GM21526 (cell line): ENCODE measurements at regions not wholly inside any gene's neighbourhood (a gene's known extent, or its start where the extent isn't known, plus 50 kb on each side); places are given as distances from the start of the nearest gene placed in this dataset.

Experiments
- ATAC-seq: cut with Tn5 transposase; IDR thresholded peaks from one replicate; pipeline ENCODE4 v1.9.1; 2021; ENCODE audit warnings: moderate library complexity; ENCODE audit not compliant: unreplicated experiment, low FRiP score

DNA sequence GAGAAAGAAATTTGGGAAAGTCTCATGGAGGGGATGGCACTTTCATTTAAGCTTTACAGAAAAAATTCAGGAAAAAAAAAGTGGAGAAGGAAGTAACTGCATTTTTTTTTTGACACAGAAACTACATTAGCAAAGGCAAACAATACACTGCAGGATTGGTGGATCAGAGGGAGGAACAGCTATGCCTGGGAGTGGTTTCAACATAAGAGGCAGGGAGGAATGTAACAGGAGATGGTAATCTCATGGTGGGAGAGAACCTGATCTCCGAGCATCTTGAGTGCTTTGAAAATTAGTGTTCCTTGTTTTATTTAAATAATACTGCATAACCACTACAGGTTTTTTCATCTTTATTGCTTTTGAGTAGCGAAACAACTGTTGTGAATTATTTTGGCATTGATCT, 249.4 kb downstream of the FAM170A start:
- ATAC-seq = no peak

DNA sequence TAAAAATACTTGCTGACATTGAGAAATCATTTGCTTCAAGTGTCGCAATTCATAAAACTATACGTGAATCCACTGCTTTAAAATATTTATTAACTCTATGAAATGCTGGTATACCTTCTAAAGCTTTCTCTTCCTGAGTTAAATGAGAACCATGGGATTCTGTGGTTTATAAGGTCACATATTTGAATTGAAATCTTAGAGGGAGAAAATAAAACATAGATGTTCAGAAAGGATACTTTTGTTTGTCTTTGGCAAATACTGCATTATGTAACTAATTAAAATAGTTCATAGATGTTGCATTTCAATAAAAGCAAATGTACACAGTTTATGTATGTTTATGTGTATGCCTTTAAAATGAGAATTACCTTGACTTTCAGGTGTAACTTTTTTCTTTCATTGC, 250.1 kb downstream of the FAM170A start:
- ATAC-seq = no peak

DNA sequence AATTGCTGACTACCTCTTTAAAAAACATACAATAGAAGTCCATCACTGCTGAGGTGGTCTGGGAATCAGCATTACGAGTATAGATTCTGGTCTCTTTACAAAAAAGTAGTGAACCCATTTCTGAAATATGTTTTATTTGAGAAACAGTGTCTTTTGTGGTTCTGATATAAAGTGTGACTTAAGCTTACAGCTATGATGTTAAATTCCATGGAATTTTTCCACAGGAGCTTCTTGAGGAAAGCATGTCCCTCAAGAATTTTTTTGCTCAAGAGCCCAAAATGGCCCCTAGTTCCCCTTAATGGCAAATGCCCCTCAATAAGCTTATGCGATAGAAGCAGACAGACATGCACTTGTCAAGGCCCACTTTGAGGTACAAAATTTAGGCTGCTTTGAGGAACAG, 265.7 kb downstream of the FAM170A start:
- ATAC-seq = no peak

DNA sequence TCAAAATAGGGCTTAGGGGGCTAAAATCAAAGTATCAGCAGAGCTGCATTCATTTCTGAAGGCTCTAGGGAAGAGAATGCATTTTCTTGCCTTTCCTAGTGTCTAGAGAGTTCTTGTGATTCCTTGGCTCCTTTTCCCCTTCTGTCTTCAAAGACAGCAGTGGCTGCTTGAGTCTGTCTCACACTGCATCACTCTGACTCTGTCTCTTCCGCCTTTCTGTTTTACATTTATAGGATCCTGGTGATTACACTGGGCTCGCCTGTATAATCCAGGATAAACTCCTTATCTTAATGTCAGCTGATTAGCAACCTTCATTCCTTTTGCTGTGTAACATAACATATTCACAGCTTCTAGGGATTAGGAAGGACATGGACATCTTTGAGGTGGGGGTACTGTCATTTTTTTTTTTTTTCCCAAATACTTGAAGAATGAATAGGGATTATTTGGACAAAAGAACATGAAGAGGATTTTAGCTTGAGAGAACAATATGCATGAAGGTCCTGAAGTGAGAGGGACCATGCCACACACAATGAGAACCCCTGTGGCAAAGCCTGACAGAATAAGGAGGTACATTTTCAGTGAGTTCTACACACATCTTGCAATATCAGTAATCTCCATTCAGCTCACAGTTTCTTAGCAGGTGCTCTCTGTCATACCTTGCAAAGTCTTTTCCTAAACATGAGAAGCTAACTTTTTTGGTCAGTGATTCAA, 267.6 kb downstream of the FAM170A start:
- no peak for ATAC-seq

DNA sequence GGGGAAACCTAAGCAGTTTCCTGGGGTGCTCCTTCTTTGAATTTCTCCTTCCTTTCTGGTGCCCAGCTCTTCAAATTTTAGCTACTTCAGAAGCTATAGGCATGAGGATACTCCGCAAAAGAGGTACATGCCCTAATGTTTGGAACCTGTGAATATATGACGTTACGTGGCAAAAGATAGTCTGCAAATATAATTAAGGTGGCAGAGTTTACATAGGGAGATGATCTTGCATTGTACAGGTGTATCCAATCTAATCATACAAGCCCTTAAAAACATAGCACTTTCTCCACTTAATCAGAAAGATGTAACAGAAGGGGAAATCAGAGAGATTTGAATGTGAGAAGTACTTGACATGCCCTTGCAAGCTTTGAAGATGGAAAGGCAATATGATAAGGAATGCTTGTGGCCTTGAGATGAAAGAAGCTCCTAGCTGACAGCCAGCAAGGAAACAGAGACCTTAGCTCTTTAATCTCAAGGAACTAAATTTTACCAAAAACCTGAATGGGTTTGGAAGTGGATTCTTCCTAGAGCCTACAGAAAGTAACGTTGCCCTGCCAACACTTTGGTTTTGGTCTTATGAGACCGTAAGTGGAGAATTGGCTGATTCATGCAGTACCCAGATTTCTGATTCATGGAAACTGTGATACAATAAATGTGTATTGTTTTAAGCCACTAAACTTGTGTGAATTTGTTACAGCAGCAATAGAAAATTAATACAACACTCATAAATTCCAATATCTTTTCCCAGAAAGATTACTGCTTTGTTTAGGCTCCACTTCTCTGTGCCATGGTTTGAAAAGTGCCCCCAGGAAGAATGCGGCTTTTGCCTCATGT, 268.4 kb downstream of the FAM170A start:
- ATAC-seq = no peak

DNA sequence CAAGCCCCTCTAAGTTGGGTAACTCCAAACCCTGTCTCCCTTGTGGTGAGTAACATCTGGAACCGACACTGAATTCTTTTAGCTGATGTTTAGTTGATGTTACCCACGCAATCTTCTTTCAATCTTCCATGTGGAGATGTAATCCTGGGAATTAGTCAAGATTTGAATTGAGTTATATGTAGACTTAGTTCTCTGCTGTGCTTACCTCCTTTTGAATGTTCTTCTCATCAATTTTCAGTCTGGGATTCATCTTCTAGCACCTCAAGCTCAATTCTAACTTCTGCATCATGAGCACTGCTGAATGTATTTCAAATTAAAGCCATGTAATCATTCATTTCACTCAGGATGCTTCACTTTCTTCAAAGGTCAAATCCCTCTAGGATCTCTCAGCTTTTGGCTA, 270.6 kb downstream of the FAM170A start:
- no peak for ATAC-seq

DNA sequence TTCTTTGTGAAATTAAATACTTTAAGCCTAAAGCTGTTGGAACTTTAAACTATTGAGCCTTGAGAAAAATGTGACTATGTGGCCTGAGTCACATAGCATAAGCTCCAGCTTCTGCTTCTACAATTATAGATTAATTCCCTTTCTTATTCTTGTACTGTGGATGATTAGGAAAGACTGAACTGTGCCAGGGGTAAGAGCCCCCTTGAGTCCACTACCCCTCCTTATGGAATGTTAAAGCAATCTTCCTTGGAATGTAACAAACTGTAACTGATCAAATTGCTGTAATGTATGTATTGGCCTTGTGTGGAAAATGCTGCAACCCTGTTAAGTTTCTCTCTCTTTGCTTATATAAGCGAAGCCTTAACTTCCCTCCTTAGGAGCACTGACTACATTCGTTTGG, 273.2 kb downstream of the FAM170A start:
- no peak for ATAC-seq

DNA sequence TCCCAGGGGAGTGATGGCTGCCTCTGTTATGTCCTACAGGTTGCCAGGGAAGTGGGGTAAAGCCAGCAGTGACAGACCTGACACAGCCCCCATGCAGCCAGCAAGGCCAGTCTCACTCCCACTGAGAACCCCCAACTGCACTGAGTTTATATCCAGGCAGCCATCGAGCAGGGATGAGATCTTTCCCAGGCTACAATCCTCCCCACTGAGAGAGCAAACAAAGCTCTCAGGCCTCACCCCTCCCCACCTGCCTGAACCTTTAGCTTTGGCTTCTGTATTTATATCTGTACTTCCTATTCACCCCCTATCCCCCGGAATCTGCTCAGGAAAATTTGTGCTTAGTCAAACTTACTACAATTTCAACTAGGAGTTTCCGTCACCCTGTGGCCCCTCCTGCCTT, 284.1 kb downstream of the FAM170A start:
- ATAC-seq = no peak

DNA sequence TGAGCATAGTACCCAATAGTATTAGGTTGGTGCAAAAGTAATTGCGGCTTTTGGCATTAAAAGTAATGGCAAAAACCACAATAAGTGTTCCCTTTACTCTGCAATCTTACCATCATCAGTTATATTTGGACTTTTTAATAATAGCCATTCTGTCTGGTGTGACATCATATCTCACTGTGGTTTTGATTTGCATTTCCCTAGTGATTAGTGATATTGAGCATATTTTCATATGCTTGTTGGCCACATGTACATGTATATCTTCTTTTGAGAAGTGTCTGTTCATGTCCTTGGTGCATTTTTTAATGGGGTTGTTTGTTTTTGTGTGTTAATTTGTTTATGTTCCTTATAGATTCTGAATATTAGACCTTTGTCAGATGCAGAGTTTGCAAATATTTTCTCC, 289.9 kb downstream of the FAM170A start:
- ATAC-seq = no peak

DNA sequence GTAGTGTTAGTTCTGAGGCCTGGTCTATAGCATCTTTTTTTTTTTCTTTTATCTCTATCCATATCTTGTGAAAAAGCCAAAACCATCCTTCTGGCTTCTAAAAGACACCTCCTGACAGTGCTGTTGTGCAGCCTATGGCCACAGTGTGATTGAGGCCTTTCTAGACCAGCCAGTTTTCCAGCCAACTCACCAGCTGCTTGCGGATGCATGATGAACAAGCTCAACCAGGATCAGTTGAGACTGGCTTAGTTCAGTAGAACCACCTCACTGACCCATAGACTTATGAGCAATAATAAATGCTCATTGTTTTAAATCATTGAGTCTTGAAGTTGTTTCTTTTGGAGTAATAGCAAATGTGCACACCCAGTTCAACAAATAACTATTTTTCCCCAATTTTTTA, 296.9 kb downstream of the FAM170A start:
- ATAC-seq = no peak

DNA sequence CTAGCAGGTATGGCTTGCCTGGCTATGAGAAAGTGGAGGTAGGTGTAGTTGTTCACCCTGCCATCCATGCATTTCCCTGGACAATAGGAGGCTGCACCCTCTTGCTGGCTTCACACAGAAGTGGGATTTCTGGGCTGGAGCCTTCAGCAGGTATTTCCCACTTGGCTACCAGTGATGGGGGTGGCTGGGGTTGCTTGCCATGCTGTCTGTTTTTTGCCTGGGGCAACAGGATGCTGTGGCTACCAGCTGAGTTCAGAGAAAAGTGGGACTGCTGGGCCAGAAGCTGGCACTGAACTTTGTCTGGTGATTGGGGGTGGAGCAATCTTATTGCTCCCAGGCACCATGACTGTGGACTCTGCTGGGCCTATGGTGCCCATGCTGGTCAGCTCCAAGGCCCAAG, 299.6 kb downstream of the FAM170A start:
- no peak for ATAC-seq

DNA sequence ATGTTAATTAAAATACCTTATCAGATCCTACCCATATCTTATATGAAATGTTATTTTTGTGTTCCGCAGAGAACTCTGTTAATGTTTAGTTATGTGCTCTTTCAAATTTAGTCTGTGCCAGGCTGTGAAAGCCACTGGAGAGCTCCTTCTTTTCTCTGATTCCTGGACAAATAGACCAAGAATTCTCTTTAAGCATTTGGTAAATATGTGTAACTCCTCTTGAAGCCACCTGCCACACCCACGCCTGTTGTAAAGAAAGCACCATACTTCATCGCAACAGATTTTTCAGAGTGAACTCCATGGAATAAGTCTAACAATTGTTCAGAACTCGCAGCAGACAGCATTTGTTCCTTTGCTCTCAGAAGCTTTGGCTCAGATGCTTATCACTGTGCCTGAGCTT, 301.1 kb downstream of the FAM170A start:
- ATAC-seq = no peak

DNA sequence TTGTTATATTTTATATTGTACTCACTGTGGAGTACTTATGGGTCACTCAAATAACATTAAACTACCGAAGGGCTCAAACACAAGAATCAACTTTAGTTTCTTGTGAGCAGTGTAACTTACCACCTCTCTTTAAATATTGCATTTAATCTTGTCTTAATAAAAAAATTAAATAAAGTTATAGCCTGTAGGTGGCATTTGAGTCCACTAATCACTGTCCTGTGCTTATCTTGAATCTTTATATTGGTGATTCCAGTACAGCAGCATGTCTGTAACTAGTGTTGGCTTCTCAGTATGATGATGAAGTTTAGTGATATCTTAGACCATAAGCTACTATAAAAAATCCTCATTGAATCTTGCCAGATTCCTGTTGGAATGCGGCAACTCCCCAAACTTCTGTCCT, 313.8 kb downstream of the FAM170A start:
- no peak for ATAC-seq

DNA sequence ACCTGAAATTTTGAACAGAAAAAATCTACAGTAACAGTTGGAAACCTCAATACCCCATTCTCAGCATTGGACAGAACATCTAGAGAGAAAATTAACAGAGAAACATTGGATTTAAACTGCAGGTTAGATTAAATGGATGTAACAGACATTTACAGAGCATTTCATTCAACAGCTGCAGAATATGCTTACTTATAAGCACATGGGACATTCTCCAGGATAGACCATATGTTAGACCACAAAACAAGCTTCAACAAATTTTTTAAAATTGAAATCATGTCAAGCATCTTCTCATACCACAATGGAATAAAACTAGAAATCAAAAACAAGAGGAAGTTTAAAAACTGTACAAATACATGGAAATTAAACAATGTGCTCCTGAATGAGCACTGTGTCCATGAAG, 316.3 kb downstream of the FAM170A start:
- ATAC-seq = no peak

DNA sequence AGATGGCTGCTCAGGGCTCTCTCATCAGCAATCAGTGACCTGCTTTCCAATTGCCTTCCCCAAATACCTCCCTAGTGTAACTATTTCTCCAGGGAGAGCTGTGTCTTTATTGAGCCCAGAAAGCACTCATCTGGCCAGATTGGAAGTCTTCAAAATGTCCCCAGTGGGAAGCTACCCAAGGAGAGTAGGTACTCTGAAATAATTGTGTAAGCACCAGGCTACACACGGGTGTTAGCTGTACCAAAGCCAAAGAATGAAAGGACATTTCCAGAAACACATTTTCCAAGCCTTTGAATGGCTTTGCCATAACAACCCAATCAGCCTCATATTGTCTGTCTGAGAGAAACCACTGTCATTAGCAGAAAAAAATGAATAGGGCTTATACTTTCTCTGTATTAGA, 318.8 kb downstream of the FAM170A start:
- no peak for ATAC-seq

DNA sequence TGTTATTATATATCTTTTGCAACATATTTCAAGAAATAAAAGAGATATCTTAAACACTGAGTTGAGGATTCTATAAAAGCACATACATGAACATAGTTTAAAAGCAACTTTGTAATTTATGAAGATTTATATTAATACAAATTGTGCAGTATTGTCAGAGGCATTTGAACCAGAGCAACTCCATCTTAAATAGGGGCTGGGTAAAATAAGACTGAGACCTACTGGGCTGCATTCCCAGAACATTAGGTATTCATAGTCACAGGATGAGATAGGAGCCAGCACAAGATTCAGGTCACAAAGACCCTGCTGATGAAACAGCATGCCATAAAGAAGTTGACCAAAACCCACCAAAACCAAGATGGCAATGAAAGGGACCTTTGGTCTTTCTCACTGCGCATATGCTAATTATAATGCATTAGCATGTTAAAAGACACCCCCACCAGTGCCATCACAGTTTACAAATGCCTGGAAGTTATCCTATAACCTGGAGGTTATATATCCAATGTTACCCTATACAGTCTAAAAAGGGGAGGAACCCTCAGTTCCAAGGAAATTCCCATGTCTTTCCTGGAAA, 320.2 kb downstream of the FAM170A start:
- no peak for ATAC-seq

DNA sequence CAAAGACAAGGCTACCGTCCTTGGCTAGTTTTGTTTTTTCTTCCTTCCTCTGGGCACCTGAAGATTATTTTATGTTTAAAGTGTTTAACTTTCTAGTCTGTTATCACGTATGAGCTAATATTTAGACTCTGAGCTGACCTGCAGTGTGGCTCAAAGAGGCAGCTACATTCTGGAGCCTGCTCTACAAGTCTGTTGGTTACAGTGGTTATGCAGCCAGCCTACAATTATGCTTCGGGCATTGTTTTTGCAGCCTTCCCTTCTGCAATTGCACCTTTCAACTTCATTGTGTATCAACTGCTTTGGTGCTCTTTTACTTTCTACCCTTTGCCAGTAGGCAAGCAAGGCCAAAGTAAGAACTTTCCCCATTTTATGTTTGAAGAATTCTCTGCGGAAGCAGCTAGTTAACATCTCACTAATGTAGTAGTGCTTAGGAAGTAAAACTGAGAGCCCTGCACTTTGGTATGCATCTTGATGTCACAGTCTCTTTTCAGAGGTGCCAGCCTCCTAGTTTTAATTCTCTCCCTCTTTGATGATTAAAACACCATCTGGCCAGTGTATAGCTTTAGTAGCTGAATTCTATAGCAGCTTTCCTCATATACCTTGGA, 322.1 kb downstream of the FAM170A start:
- ATAC-seq = no peak

DNA sequence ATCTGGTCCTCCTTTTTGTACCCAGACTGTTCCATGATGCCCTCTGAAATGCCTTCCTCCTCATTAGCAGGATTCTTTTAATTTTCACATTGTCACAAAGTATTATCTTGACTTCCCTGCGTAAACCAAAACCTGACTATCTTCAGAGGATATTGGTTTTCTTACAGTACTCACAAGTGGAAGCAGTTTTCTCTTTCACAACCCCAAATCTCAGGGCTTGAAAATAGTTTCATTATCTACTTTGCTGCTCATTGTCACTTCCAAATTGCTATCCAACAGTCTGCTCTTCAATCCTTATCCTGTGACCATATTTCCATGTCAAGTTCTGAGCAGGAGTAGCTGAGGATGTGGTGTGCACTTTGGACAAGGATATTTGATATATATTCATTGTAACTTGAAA, 324.1 kb downstream of the FAM170A start:
- ATAC-seq = no peak

DNA sequence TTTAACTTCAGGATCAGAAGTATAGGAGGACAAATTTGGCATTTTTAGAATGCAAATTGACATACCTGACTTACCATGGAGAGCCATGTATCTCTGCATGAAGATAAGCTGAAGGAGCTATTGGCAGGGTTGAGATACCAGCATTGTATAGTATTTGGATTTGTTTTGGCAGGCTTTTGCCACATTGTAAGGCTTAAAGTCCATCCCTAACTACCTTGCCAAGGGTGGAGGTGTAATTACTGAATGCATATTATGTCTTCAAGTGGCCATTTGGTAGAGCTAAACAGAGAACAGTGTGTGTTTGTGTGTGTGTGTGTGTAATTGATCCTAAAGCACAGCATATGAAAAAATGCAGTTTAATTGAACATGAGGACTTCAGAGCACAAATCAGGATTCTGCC, 324.7 kb downstream of the FAM170A start:
- ATAC-seq = no peak

DNA sequence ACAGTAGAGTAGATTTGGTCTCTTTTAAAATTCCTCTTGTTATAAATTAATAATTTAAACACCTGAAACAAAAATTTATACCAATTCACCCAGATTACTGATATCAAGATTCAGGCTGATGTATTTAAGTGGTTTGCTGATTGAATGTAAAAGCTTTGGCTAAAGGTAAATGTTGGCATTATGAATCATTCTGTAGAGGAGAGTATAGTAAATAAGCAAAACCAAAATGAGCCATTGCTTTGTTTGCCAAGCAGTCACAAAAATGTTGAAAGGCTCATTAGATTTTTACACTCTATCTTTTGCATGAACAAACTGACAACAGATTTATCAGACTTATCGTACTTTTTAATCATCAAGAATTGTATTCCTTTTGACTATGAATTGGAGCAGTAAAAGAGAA, 332.6 kb downstream of the FAM170A start:
- no peak for ATAC-seq

DNA sequence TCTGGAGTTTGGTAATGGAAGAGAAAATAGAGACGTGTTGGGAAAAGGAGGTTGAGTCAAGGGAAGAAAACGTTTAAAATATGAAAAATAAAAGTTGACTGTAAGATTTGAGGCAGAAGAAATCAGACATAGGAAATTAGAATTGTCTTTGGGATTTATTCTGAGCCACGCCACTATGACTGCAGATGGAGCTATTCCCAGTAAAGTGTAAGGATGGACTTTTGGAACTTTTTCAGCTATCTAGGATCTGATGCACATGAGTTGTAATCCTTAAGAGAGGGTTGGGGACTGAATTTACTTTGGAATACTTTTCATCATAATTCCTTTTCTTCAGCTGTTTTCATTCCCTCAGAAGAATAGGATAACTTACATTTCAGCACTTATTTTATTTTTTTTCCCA, 336.7 kb downstream of the FAM170A start:
- no peak for ATAC-seq
